ENCODE measurements at regions not wholly inside any gene's neighbourhood (a gene's known extent, or its start where the extent isn't known, plus 50 kb on each side); places are given as distances from the start of the nearest gene placed in this dataset.
"Not testable (repeated sequence)": the region's sequence is repeated elsewhere in the genome, so short reads cannot be mapped to it uniquely, and the experiment has no call there.

GRCh38 chr12:34220079-34220478 lies 197.8 kb downstream of the ALG10 start:
- DNase-seq (ENCODE audit: low read depth in 3 of 3) = not testable (repeated sequence)

GRCh38 chr12:34223640-34224039 lies 201.3 kb downstream of the ALG10 start:
- no peak for DNase-seq (ENCODE audit: low read depth in 3 of 3)

GRCh38 chr12:34226044-34226443 lies 203.7 kb downstream of the ALG10 start:
- DNase-seq (ENCODE audit: low read depth in 3 of 3) = not testable (repeated sequence)

- not testable (repeated sequence) for DNase-seq (ENCODE audit: low read depth in 3 of 3)
Measured at GRCh38 chr12:34228046-34228445, 205.8 kb downstream of the ALG10 start.

- not testable (repeated sequence) for DNase-seq (ENCODE audit: low read depth in 3 of 3)
Measured at GRCh38 chr12:34229033-34229432, 206.7 kb downstream of the ALG10 start.

DNA sequence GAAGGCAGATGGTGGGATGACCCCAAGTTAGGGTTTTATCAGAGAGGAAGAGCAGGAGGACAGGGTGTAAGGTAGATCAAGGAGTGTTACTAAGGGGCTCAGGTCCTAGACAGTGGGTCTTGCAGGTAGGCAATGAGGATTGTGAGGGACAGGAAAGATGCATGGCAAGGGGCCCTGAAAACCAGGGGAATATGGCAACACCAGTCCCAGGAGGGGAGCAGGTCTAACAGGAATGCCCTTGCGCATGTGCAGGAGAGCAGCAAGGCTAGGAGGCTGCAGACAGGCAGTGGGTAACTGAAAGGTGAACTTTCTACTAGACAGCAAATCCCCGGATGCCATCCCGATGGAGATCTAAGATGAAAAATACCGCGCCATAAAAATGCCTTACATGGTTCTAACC lies 211.3 kb downstream of the ALG10 start:
- DNase-seq (ENCODE audit: low read depth in 3 of 3) = no peak

- DNase-seq (ENCODE audit: low read depth in 3 of 3) = no peak
Measured at GRCh38 chr12:34236073-34236472, 213.8 kb downstream of the ALG10 start.

GRCh38 chr12:34244608-34245007 lies 222.3 kb downstream of the ALG10 start:
- DNase-seq (ENCODE audit: low read depth in 3 of 3) = no peak

DNA sequence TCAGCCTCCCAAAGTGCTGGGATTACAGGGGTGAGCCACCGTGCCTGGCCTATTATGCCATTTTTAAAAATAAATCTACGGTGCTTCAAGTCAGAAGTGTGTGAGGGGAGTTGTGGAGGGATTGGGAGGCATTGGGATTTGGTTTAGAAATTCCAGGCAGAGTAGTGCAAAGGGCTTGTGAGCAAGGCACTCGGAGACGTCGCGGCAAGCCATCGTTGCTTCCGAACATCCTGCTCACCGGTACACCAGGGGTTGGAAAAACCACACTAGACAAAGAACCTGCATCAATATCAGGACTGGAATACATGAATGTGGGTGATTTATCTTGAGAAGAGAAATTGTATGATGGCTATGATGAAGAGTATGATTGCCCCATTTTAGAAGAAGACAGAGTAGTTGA lies 227.0 kb downstream of the ALG10 start:
- DNase-seq (ENCODE audit: low read depth in 3 of 3) = no peak

GRCh38 chr12:34251879-34252278 lies 229.6 kb downstream of the ALG10 start:
- not testable (repeated sequence) for DNase-seq (ENCODE audit: low read depth in 3 of 3)

GRCh38 chr12:34253674-34254073 lies 231.4 kb downstream of the ALG10 start:
- no peak for DNase-seq (ENCODE audit: low read depth in 3 of 3)

- DNase-seq (ENCODE audit: low read depth in 3 of 3) = no peak
Measured at GRCh38 chr12:34257093-34257492, 234.8 kb downstream of the ALG10 start.

DNA sequence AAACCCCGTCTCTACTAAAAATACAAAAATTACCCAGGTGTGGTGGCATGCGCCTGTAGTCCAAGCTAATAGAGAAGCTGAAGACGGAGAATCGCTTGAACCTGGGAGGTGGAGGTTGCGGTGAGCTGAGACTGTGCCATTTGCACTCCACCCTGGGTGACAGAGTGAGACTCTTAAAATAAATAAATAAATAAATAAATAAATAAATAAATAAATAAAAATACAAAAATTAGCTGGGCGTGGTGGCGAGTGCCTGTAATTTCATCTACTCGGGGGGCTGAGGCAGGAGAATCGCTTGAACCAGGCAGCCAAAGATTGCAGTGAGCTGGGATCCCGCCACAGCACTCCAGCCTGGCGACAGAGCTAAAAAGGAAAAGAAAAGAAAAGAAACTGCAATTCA lies 239.8 kb downstream of the ALG10 start:
- not testable (repeated sequence) for DNase-seq (ENCODE audit: low read depth in 3 of 3)

- no peak for DNase-seq (ENCODE audit: low read depth in 3 of 3)
Measured at GRCh38 chr12:34264110-34264509, 241.8 kb downstream of the ALG10 start.

DNA sequence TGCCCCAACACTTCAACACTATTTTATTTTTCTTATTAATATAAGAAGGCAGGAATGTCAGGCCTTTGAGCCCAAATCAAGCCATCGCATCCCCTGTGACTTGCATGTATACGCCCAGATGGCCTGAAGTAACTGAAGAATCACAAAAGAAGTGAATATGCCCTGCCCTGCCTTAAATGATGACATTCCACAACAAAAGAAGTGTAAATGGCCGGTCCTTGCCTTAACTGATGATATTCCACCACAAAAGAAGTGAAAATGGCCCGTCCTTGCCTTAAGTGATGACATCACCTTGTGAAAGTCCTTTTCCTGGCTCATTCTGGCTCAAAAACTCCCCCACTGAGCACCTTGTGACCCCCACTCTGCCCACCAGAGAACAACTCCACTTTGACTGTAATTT lies 251.4 kb downstream of the ALG10 start:
- not testable (repeated sequence) for DNase-seq (ENCODE audit: low read depth in 3 of 3)

DNA sequence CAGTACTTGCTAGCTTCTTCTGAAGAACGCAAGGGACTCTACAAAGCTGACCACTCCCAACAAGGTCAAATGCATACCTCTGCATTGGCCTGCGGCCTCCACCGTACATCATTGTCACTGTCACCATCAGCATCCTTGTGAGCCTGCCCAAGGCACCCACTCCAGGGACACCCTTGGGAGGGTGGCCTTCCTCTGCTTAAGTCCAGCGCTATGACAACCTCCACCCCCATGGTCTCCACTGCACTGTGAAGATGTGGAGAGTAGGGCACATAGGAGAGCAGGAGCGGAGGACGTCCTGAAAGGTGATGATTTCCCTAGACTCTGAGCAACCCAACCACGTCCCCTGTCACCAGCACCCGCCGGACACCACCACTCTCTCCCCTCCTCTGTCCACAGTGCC lies 252.8 kb downstream of the ALG10 start:
- no peak for DNase-seq (ENCODE audit: low read depth in 3 of 3)

GRCh38 chr12:34286483-34286882 lies 264.2 kb downstream of the ALG10 start:
- DNase-seq (ENCODE audit: low read depth in 3 of 3) = no peak

GRCh38 chr12:34286934-34287333 lies 264.6 kb downstream of the ALG10 start:
- no peak for DNase-seq (ENCODE audit: low read depth in 3 of 3)

DNA sequence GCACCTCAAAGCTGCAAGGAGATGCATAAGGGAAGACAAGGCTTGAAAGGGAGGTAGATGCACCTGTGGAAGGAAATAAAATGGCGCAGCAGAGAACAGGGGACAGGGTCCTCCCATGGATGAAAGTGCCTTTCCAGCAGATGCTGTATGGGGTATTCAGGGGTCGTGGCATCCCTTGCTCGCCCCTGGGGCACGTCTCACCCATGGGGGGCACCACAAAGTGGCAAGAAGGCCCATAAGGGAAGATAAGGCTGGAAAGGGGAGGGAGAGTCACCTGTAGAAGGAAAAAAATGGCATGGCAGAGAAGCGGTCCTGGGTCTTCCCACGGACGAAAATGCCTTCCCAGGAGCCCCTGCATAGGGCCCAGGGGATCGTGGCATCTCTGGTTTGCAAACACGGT lies 265.1 kb downstream of the ALG10 start:
- no peak for DNase-seq (ENCODE audit: low read depth in 3 of 3)

DNA sequence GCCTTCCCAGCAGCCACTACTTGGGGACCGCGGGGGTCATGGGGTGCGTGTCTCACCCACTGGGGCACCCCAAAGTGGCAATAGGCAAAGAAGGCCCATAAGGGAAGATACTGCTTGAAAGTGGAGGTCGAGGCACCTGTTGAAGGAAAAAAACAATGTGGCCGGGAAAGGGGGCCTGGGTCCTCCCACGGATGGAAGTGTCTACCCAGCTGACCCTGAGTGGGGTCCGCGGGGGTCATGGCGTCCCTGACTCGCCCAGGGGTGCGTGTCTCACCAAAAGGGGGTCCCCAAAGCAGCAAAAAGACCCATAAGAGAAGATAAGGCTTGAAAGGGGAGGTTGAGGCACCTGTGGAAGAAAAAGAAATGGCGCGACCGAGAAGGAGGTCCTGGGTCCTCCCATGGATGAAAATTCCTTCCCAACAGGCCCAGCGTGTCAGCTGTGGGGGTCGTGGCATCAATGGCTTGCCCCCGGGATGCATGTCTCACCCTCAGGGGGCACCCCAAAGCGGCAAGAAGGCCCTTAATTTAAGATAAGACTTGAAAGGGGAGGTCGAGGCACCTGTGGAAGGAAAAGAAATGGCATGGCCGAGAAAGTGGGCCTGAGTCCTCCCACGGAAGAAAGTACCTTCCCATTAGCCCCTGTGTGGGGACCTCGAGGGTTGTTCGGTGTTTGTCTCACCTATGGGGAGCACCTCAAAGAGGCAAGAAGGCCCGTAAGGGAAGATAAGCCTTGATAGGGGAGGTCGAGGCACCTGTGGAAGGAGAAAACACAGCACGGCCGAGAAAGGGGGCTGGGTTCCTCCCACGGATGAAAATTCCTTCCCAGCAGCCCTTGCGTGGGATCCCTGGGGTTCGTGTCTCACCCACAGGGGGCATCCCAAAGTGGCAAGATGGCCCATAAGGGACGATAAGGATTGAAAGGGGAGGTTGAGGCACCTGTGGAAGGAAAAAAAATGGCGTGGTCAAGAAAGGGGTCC lies 266.0 kb downstream of the ALG10 start:
- DNase-seq (ENCODE audit: low read depth in 3 of 3) = no peak

DNA sequence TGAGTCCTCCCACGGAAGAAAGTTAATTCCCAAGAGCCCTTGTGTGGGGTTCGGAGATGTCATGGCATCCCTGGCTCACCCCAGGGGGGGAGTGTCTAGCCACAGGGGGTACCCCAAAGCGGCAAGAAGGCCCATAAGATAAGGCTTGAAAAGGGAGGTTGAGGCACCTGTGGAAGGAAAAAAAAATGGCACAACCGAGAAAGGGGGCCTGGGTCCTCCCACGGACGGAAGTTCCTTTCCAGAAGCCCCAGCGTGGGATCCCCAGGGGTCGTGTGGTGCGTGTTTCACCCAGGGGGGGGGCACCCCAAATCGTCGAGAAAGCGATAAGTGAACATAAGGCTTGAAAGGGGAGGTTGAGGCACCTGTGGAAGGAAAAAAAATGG lies 266.7 kb downstream of the ALG10 start:
- DNase-seq (ENCODE audit: low read depth in 3 of 3) = no peak

GRCh38 chr12:34289431-34290380 lies 267.4 kb downstream of the ALG10 start:
- no peak for DNase-seq (ENCODE audit: low read depth in 3 of 3)

All from stimulated activated CD4-positive, alpha-beta T cell treated with anti-CD3 and anti-CD28 coated beads, TNF-alpha, amount 100 ng/mL, for 24 hours (primary cell).